ENCODE measurements at regions not wholly inside any gene's neighbourhood (a gene's known extent, or its start where the extent isn't known, plus 50 kb on each side); places are given as distances from the start of the nearest gene placed in this dataset.
A peak's percentile ranks its signal among the peaks of the same experiment; 100 is the strongest.

DNA sequence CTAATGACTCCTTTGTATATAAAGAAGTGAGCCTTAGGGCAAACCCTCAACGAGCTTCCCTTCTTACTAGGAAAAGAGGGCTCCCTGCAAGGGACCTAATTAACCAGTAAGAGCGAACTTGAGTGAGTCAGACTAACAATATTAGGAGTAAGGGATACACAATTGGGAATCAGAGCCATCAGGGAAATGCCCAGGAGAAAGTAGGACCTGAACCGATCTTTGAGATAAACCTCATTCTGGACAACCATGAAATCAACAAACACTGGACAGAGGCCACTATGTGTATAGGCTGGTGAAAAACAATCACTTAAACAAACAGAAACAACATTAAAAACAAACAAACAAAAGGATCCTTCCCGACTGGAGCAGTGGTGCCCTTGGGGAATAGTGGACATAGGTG lies 120.8 kb downstream of the EDN1 start:
- Histone ChIP-seq H3K4me3 (ENCODE audit: low read depth in 1 of 2, low read length in 2 of 2) (no peak overlapping the region), H3K9me3 (ENCODE audit: low read length) (no peaks in the 10 kb centered on the region), H3K36me3 (ENCODE audit: insufficient read depth, low read length) (no peaks in the 10 kb centered on the region), H3K27me3 (ENCODE audit: control insufficient read depth in 1 of 2, insufficient read depth in 2 of 2, low read length in 2 of 2) (no peaks in the 10 kb centered on the region), H3K4me1 (ENCODE audit: insufficient read depth, low read length) (no peaks in the 10 kb centered on the region), H3K9ac (ENCODE audit: low read length) (no peak overlapping the region), H3K27ac (ENCODE audit: low read depth, low read length) (no peak overlapping the region)

DNA sequence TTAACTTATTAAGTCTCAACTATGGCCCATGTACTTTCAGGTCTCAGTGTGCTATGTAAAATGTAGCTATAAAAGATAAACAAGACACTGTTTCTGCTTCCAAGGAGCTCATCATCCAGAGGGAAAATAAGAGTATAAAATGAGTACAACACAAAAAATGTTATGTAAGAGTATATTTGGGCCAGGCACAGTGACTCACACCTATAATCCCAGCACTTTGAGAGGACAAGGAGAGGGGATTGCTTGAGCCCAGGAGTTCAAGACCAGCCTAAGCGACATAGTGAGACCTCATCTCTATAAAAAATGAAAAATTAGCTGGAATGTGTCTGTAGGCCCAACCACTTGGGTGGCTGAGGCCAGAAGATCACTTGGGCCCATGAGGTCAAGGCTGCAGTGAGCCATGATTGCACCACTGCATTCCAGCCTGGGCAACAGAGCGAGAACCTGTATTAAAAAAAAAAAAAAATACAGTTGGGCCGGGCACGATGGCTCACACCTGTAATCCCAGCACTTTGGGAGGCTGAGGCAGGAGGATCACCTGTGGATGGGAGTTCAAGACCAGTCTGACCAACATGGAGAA lies 124.0 kb downstream of the EDN1 start:
- no peaks in the 10 kb centered on the region for H3K36me3 ChIP-seq (ENCODE audit: insufficient read depth, low read length)
- H3K4me1 ChIP-seq (ENCODE audit: insufficient read depth, low read length) = no peaks in the 10 kb centered on the region
- no peak overlapping the region for H3K4me3 ChIP-seq (ENCODE audit: low read depth in 1 of 2, low read length in 2 of 2)
- H3K9me3 ChIP-seq (ENCODE audit: low read length) = no peaks in the 10 kb centered on the region
- H3K27me3 ChIP-seq (ENCODE audit: control insufficient read depth in 1 of 2, insufficient read depth in 2 of 2, low read length in 2 of 2) = no peaks in the 10 kb centered on the region
- H3K9ac ChIP-seq (ENCODE audit: low read length) = no peak overlapping the region
- H3K27ac ChIP-seq (ENCODE audit: low read depth, low read length) = no peak overlapping the region

DNA sequence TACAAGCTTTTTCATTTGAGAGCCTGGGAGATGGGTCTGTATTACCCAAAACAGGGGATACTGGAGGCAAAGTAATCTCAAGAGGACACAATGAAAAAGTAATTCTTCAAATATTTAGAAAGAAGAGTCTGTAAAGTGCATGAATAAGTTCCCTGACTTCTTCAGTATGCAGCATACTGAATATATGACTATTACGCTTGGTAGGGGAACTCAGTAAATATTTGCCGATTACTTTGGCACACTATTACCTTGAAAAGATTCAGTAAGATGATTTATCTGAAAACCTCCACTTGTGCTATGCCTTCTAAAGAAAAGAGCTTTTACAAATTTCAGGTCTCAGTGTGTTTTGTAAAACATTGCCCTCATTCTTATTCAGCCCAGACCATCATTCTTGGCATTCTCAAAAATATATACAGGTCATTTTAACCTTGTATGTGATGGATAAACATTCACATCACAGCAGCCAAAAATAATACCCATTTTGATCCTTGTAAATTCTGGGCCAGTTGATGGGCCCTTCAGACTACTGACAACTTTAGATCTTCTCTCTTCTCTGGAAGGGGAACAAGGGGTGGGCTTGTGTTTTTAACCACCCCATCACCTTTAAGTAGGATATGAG lies 125.9 kb downstream of the EDN1 start:
- Histone ChIP-seq H3K9ac (ENCODE audit: low read length) (no peak overlapping the region), H3K36me3 (ENCODE audit: insufficient read depth, low read length) (no peaks in the 10 kb centered on the region), H3K4me1 (ENCODE audit: insufficient read depth, low read length) (no peaks in the 10 kb centered on the region), H3K9me3 (ENCODE audit: low read length) (no peaks in the 10 kb centered on the region), H3K27ac (ENCODE audit: low read depth, low read length) (no peak overlapping the region), H3K27me3 (ENCODE audit: control insufficient read depth in 1 of 2, insufficient read depth in 2 of 2, low read length in 2 of 2) (no peaks in the 10 kb centered on the region), H3K4me3 (ENCODE audit: low read depth in 1 of 2, low read length in 2 of 2) (no peak overlapping the region)

DNA sequence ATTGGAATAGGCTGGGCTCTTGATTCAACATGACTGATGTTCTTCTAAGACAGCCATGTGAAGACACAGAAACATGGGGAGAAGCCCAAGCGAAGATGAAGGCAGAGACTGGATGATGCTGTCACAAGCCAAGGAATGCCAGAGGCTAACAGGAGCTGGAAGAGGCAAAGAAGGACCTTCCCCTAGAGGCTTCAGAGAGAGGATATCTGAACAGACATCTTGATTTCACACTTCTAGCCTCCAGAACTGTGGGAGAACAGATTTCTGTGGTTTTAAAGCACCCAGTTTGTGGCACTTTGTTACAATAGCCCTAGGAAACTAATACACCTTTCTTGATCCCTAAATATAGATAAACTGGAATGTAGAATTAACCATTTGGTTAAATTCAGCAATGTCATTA lies 127.0 kb downstream of the EDN1 start:
- no peaks in the 10 kb centered on the region for H3K27me3 ChIP-seq (ENCODE audit: control insufficient read depth in 1 of 2, insufficient read depth in 2 of 2, low read length in 2 of 2)
- peaks cover 6% of the 10 kb centered on the region for H3K4me1 ChIP-seq (ENCODE audit: insufficient read depth, low read length)
- no peak overlapping the region for H3K9ac ChIP-seq (ENCODE audit: low read length)
- no peak overlapping the region for H3K27ac ChIP-seq (ENCODE audit: low read depth, low read length)
- H3K36me3 ChIP-seq (ENCODE audit: insufficient read depth, low read length) = no peaks in the 10 kb centered on the region
- H3K4me3 ChIP-seq (ENCODE audit: low read depth in 1 of 2, low read length in 2 of 2) = no peak overlapping the region
- H3K9me3 ChIP-seq (ENCODE audit: low read length) = no peaks in the 10 kb centered on the region

DNA sequence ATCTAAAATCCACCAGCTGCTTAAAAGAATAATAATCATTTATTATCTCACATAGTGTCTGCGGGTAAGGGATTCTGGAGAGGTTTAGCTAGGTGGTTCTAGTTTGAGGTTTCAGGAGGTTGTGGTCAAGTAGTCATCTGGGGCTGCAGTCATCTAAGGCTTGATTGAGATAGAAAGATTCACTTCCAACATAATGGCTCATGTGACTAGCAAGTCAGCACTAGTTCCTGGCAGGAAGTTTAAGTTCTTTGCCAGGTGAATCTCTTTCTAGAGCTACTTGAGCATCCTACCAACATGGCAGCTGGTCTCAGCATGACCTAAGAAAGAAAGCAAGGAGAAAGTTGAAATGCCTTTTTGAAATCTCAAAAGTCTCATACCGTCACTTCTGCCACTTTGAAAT lies 128.8 kb downstream of the EDN1 start:
- H3K27me3 ChIP-seq (ENCODE audit: control insufficient read depth in 1 of 2, insufficient read depth in 2 of 2, low read length in 2 of 2) = no peaks in the 10 kb centered on the region
- H3K9ac ChIP-seq (ENCODE audit: low read length) = no peak overlapping the region
- no peak overlapping the region for H3K4me3 ChIP-seq (ENCODE audit: low read depth in 1 of 2, low read length in 2 of 2)
- no peaks in the 10 kb centered on the region for H3K9me3 ChIP-seq (ENCODE audit: low read length)
- peaks cover 24% of the 10 kb centered on the region for H3K4me1 ChIP-seq (ENCODE audit: insufficient read depth, low read length)
- H3K27ac ChIP-seq (ENCODE audit: low read depth, low read length) = no peak overlapping the region
- no peaks in the 10 kb centered on the region for H3K36me3 ChIP-seq (ENCODE audit: insufficient read depth, low read length)

DNA sequence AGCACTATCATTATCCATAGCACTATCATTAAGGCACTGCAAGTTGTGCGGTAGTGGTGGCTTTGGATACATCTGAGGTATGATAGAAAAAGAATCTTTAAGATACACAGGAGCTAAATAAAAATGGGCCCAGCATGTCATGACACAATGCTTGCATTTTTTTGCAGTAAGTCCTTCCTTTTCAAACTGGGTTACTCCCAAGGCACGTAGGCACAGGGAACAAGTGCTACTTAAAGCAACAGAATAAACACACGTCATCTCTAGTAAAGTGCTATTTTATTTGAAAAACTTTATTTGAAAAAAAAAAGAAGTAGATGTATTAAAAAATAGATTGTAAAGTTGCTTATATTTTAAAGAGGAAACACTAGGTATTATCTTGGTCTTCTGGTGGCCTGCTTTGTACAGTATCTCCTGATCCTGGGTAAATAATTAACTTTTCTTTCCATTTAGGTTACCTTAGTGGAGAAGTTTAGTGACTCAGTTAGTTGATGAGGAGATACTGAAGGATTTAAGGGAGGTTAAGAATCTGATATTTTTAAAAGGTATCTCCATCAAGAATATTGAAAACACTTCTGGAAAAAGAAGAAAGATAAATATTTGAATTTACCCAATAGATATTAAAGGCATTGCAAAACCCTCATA lies 129.6 kb downstream of the EDN1 start:
- no peak overlapping the region for H3K4me3 ChIP-seq (ENCODE audit: low read depth in 1 of 2, low read length in 2 of 2)
- H3K4me1 ChIP-seq (ENCODE audit: insufficient read depth, low read length) = peaks cover 32% of the 10 kb centered on the region
- H3K9me3 ChIP-seq (ENCODE audit: low read length) = no peaks in the 10 kb centered on the region
- H3K9ac ChIP-seq (ENCODE audit: low read length) = no peak overlapping the region
- no peaks in the 10 kb centered on the region for H3K27me3 ChIP-seq (ENCODE audit: control insufficient read depth in 1 of 2, insufficient read depth in 2 of 2, low read length in 2 of 2)
- no peak overlapping the region for H3K27ac ChIP-seq (ENCODE audit: low read depth, low read length)
- no peaks in the 10 kb centered on the region for H3K36me3 ChIP-seq (ENCODE audit: insufficient read depth, low read length)

DNA sequence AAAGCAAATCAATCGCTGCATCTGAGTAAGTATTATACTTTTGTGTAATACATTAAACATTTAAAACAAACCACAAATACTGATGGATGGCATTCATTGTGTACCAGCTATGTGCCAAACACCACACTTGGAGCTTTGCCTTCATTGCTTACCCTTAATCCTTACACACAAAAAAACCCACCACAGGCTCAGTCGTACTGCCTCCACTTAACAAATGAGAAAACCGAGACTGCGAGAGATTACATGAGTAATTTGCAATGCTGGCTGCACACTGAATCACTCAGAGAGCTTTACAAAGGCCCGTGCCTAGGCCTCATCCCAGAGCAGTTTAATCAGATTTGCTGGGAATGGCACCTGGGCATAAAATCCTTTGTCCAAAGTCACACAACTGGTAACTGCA lies 130.5 kb downstream of the EDN1 start:
- no peaks in the 10 kb centered on the region for H3K36me3 ChIP-seq (ENCODE audit: insufficient read depth, low read length)
- H3K27me3 ChIP-seq (ENCODE audit: control insufficient read depth in 1 of 2, insufficient read depth in 2 of 2, low read length in 2 of 2) = no peaks in the 10 kb centered on the region
- H3K27ac ChIP-seq (ENCODE audit: low read depth, low read length) = no peak overlapping the region
- peaks cover 34% of the 10 kb centered on the region for H3K4me1 ChIP-seq (ENCODE audit: insufficient read depth, low read length)
- H3K9me3 ChIP-seq (ENCODE audit: low read length) = no peaks in the 10 kb centered on the region
- no peak overlapping the region for H3K9ac ChIP-seq (ENCODE audit: low read length)
- no peak overlapping the region for H3K4me3 ChIP-seq (ENCODE audit: low read depth in 1 of 2, low read length in 2 of 2)

DNA sequence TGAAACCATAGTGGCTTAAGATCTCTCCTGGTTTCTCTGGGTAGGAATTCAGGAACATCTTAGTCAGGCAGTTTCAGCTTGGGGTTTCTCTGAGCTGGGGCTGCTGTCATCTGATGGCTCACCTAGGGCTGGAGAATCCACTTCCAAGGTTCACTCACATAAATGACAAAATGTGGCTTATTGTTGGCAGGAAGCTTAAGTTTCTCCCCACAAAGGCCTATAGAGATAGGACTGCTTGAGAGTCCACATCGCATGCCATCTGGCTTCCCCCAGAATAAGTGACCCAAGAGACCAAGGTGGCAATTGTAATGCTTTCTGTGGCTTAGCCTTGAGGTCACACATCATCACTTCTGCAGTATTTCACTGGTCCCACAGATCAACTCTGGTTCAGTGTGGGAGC lies 131.4 kb downstream of the EDN1 start:
- no peaks in the 10 kb centered on the region for H3K27me3 ChIP-seq (ENCODE audit: control insufficient read depth in 1 of 2, insufficient read depth in 2 of 2, low read length in 2 of 2)
- H3K9ac ChIP-seq (ENCODE audit: low read length) = no peak overlapping the region
- H3K4me3 ChIP-seq (ENCODE audit: low read depth in 1 of 2, low read length in 2 of 2) = no peak overlapping the region
- H3K36me3 ChIP-seq (ENCODE audit: insufficient read depth, low read length) = no peaks in the 10 kb centered on the region
- peaks cover 44% of the 10 kb centered on the region for H3K4me1 ChIP-seq (ENCODE audit: insufficient read depth, low read length)
- H3K27ac ChIP-seq (ENCODE audit: low read depth, low read length) = no peak overlapping the region
- H3K9me3 ChIP-seq (ENCODE audit: low read length) = no peaks in the 10 kb centered on the region

DNA sequence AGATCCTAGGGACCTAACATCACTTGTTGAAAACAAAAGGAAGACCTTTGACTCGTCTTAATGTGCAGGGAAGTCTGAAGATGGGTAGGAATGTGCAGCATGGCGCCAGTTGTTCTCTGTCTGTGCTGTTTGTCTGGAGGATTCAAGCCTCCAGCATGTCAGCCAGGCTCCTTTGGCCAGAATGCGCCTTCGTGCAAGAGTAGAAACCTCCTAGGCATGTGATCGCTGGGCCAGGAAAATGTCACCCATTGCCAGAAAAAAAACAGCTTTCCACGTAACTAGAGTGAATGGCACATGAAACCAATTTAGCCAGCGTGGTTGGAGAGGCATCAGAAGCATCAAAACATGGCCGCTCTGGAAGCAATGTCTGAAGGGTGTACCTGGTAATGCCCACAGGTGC lies 132.7 kb downstream of the EDN1 start:
- Histone ChIP-seq H3K27ac (ENCODE audit: low read depth, low read length) (no peak overlapping the region), H3K36me3 (ENCODE audit: insufficient read depth, low read length) (no peaks in the 10 kb centered on the region), H3K4me1 (ENCODE audit: insufficient read depth, low read length) (peaks cover 47% of the 10 kb centered on the region), H3K27me3 (ENCODE audit: control insufficient read depth in 1 of 2, insufficient read depth in 2 of 2, low read length in 2 of 2) (no peaks in the 10 kb centered on the region), H3K4me3 (ENCODE audit: low read depth in 1 of 2, low read length in 2 of 2) (no peak overlapping the region), H3K9me3 (ENCODE audit: low read length) (no peaks in the 10 kb centered on the region), H3K9ac (ENCODE audit: low read length) (no peak overlapping the region)

DNA sequence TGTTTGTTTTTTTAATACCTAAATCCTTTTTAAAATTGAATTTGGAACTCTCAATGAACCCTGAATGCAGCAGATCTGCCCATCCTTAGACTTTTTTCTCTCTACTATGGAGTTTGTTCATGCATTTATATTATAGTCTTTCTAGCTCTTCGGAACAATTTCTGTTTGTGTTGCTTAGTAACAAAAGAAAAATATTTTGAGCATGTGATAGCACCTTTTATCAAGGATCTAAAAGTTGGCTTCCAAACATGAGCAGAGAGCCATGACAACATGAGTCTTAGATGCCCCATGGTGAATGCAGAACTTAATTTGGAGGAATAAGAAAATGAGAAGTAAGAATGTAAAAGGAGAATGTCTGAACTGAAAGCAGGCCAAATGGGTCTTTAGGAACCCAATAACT lies 133.7 kb downstream of the EDN1 start:
- Histone ChIP-seq H3K9ac (ENCODE audit: low read length) (no peak overlapping the region), H3K27me3 (ENCODE audit: control insufficient read depth in 1 of 2, insufficient read depth in 2 of 2, low read length in 2 of 2) (no peaks in the 10 kb centered on the region), H3K27ac (ENCODE audit: low read depth, low read length) (peak overlapping the region; percentile 6), H3K4me3 (ENCODE audit: low read depth in 1 of 2, low read length in 2 of 2) (no peak overlapping the region), H3K4me1 (ENCODE audit: insufficient read depth, low read length) (peaks cover 47% of the 10 kb centered on the region), H3K9me3 (ENCODE audit: low read length) (no peaks in the 10 kb centered on the region), H3K36me3 (ENCODE audit: insufficient read depth, low read length) (no peaks in the 10 kb centered on the region)

DNA sequence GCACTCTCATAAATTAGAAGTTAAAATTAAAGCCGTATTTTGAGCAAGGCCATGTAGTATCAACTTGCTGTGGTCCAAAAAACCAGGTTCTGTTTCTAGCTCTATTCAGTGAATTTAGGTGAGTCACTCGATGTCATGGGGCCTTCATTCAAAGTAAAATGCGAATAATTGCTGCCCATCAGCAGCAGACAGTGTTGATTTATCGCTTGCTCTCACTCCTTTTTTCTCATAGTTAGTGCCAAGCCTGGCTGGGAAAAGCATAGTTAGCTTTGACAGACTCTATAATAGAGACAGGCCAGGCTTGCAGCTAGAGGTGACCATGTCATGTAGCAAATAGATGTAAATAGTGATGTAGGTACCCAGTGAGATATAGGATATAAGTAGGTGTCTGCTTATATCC lies 136.0 kb downstream of the EDN1 start:
- H3K4me1 ChIP-seq (ENCODE audit: insufficient read depth, low read length) = peaks cover 47% of the 10 kb centered on the region
- H3K9me3 ChIP-seq (ENCODE audit: low read length) = no peaks in the 10 kb centered on the region
- no peaks in the 10 kb centered on the region for H3K36me3 ChIP-seq (ENCODE audit: insufficient read depth, low read length)
- H3K27ac ChIP-seq (ENCODE audit: low read depth, low read length) = peak overlapping the region; percentile 48
- H3K27me3 ChIP-seq (ENCODE audit: control insufficient read depth in 1 of 2, insufficient read depth in 2 of 2, low read length in 2 of 2) = no peaks in the 10 kb centered on the region
- H3K4me3 ChIP-seq (ENCODE audit: low read depth in 1 of 2, low read length in 2 of 2) = no peak overlapping the region
- no peak overlapping the region for H3K9ac ChIP-seq (ENCODE audit: low read length)

DNA sequence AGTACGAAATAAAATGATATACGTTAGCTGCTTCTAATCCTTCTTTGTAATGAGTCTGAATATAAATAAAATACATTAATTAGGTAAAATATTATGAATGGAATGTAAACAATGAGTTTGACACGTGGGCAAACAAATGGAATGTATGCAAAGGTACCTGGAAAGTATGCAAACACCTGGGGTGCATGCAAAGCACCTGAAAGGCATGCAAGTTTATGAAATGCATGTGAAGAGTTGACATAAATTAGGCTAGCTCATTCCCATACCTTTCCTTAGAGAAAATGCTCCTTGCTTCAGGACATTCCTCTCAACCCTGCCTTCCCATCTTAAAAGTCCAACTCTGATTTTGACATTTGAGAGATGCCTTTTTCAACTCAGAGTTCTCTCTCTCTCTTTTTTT lies 140.9 kb downstream of the EDN1 start:
- H3K27me3 ChIP-seq (ENCODE audit: control insufficient read depth in 1 of 2, insufficient read depth in 2 of 2, low read length in 2 of 2) = no peaks in the 10 kb centered on the region
- H3K9me3 ChIP-seq (ENCODE audit: low read length) = no peaks in the 10 kb centered on the region
- no peak overlapping the region for H3K27ac ChIP-seq (ENCODE audit: low read depth, low read length)
- H3K4me3 ChIP-seq (ENCODE audit: low read depth in 1 of 2, low read length in 2 of 2) = no peak overlapping the region
- H3K4me1 ChIP-seq (ENCODE audit: insufficient read depth, low read length) = peaks cover 9% of the 10 kb centered on the region
- no peak overlapping the region for H3K9ac ChIP-seq (ENCODE audit: low read length)
- H3K36me3 ChIP-seq (ENCODE audit: insufficient read depth, low read length) = no peaks in the 10 kb centered on the region
